OCI-LY1 (cell line): ENCODE measurements at regions not wholly inside any gene's neighbourhood (a gene's known extent, or its start where the extent isn't known, plus 50 kb on each side); places are given as distances from the start of the nearest gene placed in this dataset.

Source experiments
- H2AFZ ChIP-seq: fragments of 200-600 bp; sonication (generic), shearing (Covaris generic); 2 replicates; pipeline ENCODE4 v1.6.0; 2014; ENCODE audit warnings: antibody characterized with exemption, mild to moderate bottlenecking, low read length
- H3F3A ChIP-seq: fragments of 200-600 bp; sonication (generic), shearing (Covaris generic); 2 replicates; pipeline ENCODE4 v1.6.0; 2014; ENCODE audit warnings: mild to moderate bottlenecking, antibody characterized with exemption, low read length, moderate library complexity; ENCODE audit not compliant: insufficient read depth
- H3K27ac ChIP-seq: fragments of 200-600 bp; sonication (generic); 2 replicates; pipeline ENCODE4 v1.5.1; 2014; ENCODE audit warnings: low read length, mixed run types, mild to moderate bottlenecking, low read depth; ENCODE audit not compliant: poor library complexity, severe bottlenecking
- H3K27me3 ChIP-seq: fragments of 200-600 bp; sonication (generic); 2 replicates; pipeline ENCODE4 v1.6.0; 2014; ENCODE audit warnings: antibody characterized with exemption, mild to moderate bottlenecking, low read length, moderate library complexity; ENCODE audit not compliant: insufficient read depth
- H3K36me3 ChIP-seq: fragments of 200-600 bp; sonication (generic); 2 replicates; pipeline ENCODE4 v1.6.1; 2014; ENCODE audit warnings: mild to moderate bottlenecking, antibody characterized with exemption, low read length, moderate library complexity, mixed read lengths; ENCODE audit not compliant: insufficient read depth
- H3K4me1 ChIP-seq: fragments of 200-600 bp; sonication (generic); 2 replicates; pipeline ENCODE4 v1.5.1; 2014; ENCODE audit warnings: mild to moderate bottlenecking, low read length, moderate library complexity; ENCODE audit not compliant: insufficient read depth, severe bottlenecking
- H3K4me2 ChIP-seq: fragments of 200-600 bp; sonication (generic), shearing (Covaris generic); 2 replicates; pipeline ENCODE4 v1.6.1; 2014; ENCODE audit warnings: low read length
- H3K4me3 ChIP-seq: fragments of 200-600 bp; sonication (generic); 2 replicates; pipeline ENCODE4 v1.5.1; 2014; ENCODE audit warnings: low read length, low read depth, mild to moderate bottlenecking, mixed read lengths; ENCODE audit not compliant: poor library complexity, severe bottlenecking
- H3K79me2 ChIP-seq: fragments of 200-600 bp; shearing (Covaris generic); 2 replicates; pipeline ENCODE4 v1.6.1; 2016; ENCODE audit warnings: mixed run types, low read length, mixed read lengths; ENCODE audit not compliant: insufficient read depth
- H3K9ac ChIP-seq: fragments of 200-600 bp; sonication (generic), shearing (Covaris generic); 2 replicates; pipeline ENCODE4 v1.6.1; 2014; ENCODE audit warnings: mild to moderate bottlenecking, low read length, mixed read lengths
- H3K9me2 ChIP-seq: fragments of 200-600 bp; sonication (generic), shearing (Covaris generic); 2 replicates; pipeline ENCODE4 v1.6.1; 2014; ENCODE audit warnings: low read depth, mild to moderate bottlenecking, low read length, mixed read lengths
- H3K9me3 ChIP-seq: fragments of 200-600 bp; shearing (Covaris generic); 2 replicates; pipeline ENCODE4 v1.6.1; 2014; ENCODE audit warnings: low read length, mixed read lengths
- H4K20me1 ChIP-seq: fragments of 200-600 bp; sonication (generic), shearing (Covaris generic); 2 replicates; pipeline ENCODE4 v1.6.0; 2016; ENCODE audit warnings: mild to moderate bottlenecking, low read length; ENCODE audit not compliant: insufficient read depth
- EZH2 ChIP-seq: fragments of 200-600 bp; sonication (generic), shearing (Covaris generic); IDR thresholded peaks from 2 replicates; pipeline ENCODE4 v1.8.0; 2017; ENCODE audit warnings: borderline replicate concordance, mixed run types, mild to moderate bottlenecking, antibody characterized with exemption, low read length, moderate library complexity, mixed read lengths
- TF ChIP-seq, protein P1 (sequence below): fragments of 200-600 bp; sonication (generic), shearing (Covaris generic); IDR thresholded peaks from 2 replicates; pipeline ENCODE4 v1.5.1; 2017; ENCODE audit warnings: mild to moderate bottlenecking, antibody characterized with exemption, low read length, moderate library complexity, mixed read lengths

DNA sequence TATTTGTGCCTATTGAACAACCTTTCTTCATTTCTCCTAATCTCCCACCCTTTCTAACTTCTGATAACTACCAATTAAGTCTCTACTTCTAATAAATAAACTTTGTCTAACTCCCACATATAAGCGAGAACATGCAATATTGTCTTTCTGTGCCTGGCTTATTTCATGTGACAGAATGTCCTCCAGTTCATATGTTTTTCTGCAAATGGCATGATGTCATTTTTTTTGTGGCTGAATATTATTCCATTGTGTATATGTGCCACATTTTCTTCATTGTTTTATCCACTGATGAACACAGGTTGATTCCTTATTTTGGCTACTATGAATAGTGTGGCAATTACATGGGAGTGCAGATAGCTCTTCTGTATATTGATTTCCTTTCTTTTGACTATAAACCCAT is 1041.5 kb upstream of the MANEA start:
- H3K27ac ChIP-seq: no peak overlapping the region
- no peak overlapping the region for H2AFZ ChIP-seq
- no peak overlapping the region for H3K9ac ChIP-seq
- H3K4me3 ChIP-seq: no peak overlapping the region
- H3K4me2 ChIP-seq: no peak overlapping the region
- H3F3A ChIP-seq: no peaks in the 10 kb centered on the region
- H4K20me1 ChIP-seq: no peaks in the 10 kb centered on the region
- no peaks in the 10 kb centered on the region for H3K4me1 ChIP-seq
- no peaks in the 10 kb centered on the region for H3K9me3 ChIP-seq
- H3K27me3 ChIP-seq: no peaks in the 10 kb centered on the region
- no peaks in the 10 kb centered on the region for H3K9me2 ChIP-seq
- no peaks in the 10 kb centered on the region for H3K79me2 ChIP-seq
- no peaks in the 10 kb centered on the region for H3K36me3 ChIP-seq
- TF ChIP-seq EZH2: no peak
- TF ChIP-seq, protein P1, sequence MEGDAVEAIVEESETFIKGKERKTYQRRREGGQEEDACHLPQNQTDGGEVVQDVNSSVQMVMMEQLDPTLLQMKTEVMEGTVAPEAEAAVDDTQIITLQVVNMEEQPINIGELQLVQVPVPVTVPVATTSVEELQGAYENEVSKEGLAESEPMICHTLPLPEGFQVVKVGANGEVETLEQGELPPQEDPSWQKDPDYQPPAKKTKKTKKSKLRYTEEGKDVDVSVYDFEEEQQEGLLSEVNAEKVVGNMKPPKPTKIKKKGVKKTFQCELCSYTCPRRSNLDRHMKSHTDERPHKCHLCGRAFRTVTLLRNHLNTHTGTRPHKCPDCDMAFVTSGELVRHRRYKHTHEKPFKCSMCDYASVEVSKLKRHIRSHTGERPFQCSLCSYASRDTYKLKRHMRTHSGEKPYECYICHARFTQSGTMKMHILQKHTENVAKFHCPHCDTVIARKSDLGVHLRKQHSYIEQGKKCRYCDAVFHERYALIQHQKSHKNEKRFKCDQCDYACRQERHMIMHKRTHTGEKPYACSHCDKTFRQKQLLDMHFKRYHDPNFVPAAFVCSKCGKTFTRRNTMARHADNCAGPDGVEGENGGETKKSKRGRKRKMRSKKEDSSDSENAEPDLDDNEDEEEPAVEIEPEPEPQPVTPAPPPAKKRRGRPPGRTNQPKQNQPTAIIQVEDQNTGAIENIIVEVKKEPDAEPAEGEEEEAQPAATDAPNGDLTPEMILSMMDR: no peak

DNA sequence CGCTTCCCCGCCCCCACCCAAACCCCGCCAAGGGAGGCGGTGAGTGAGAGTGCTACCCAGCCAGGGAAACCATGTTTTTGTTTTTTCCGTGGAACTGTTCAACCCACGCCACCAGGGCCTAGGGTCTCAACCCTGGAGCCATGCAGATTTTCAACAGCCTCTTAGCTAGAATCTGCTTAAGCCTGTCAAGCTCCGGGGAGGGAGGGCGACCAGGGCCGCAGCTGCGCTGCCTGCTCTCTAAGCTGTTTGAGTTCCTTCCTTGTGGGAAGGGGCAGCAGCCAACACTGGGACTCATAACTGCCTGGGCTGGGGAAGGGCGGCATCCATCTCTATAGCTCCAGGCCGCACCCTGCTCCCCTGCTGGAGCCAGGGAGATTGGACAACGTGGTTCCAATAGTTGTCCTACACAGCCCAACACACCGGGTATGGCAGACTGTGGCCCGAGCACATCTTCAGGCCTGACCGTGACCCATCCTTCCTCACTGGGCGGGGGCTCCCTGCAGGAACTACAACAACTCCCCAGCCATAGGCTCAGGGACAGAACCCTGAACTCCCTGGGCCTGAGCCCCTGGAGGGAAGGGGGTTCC is 1065.7 kb upstream of the MANEA start:
- no peak overlapping the region for H3K9ac ChIP-seq
- no peak overlapping the region for H2AFZ ChIP-seq
- H3K4me2 ChIP-seq: no peak overlapping the region
- H3K79me2 ChIP-seq: no peaks in the 10 kb centered on the region
- H3K4me3 ChIP-seq: no peak overlapping the region
- H4K20me1 ChIP-seq: no peaks in the 10 kb centered on the region
- TF ChIP-seq EZH2: no peak
- TF ChIP-seq, protein P1: no peak
- H3F3A ChIP-seq: no peaks in the 10 kb centered on the region
- H3K27ac ChIP-seq: no peak overlapping the region
- no peaks in the 10 kb centered on the region for H3K9me3 ChIP-seq
- H3K9me2 ChIP-seq: no peaks in the 10 kb centered on the region
- H3K27me3 ChIP-seq: no peaks in the 10 kb centered on the region
- no peaks in the 10 kb centered on the region for H3K4me1 ChIP-seq
- no peaks in the 10 kb centered on the region for H3K36me3 ChIP-seq

DNA sequence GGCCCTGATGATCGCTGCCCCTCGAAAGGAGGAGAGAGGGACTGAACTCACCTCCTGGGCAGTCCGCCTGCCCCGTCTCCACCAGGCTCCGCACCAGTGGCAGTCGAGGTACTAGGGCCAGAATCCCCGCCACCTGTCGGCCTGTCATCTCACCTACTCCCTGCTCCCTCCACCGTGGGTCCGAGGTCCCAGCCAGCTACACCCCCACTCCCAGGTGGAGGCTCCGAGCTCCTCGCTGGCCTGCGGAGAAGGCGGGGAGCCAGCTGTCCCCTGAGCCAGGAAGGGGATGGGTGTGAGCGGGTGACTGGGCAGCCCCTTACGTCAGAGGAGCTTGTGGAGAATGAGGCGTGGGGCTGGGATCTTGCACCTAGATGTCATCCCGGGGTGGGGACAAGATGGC is 1066.5 kb upstream of the MANEA start:
- Histone ChIP-seq H3K9me2 (no peaks in the 10 kb centered on the region), H3K4me1 (no peaks in the 10 kb centered on the region), H2AFZ (no peak overlapping the region), H3K79me2 (no peaks in the 10 kb centered on the region), H3K4me3 (no peak overlapping the region), H3K36me3 (no peaks in the 10 kb centered on the region), H3K27me3 (no peaks in the 10 kb centered on the region), H3F3A (no peaks in the 10 kb centered on the region), H3K9me3 (no peaks in the 10 kb centered on the region), H3K9ac (no peak overlapping the region), H3K27ac (no peak overlapping the region), H4K20me1 (no peaks in the 10 kb centered on the region), H3K4me2 (no peak overlapping the region)
- no peak for TF ChIP-seq EZH2
- TF ChIP-seq, protein P1: no peak
